Hepatocyte (in vitro differentiated cells): ENCODE measurements at regions not wholly inside any gene's neighbourhood (a gene's known extent, or its start where the extent isn't known, plus 50 kb on each side); places are given as distances from the start of the nearest gene placed in this dataset.

ENCODE experiments used
- EZH2 ChIP-seq: fragments of 200-600 bp; sonication (generic); IDR thresholded peaks from 2 replicates; pipeline ENCODE4 v1.6.1; 2016; ENCODE audit warnings: antibody characterized with exemption, mild to moderate bottlenecking, borderline replicate concordance
- EZH2phosphoT487 ChIP-seq: fragments of 200-600 bp; sonication (generic); IDR thresholded peaks from one replicate; pipeline ENCODE4 v1.6.1; 2018; ENCODE audit warnings: antibody characterized with exemption, mild to moderate bottlenecking, low read depth, moderate library complexity; ENCODE audit not compliant: unreplicated experiment, severe bottlenecking
- TF ChIP-seq, protein P1 (sequence below): fragments of 200-600 bp; sonication (generic); IDR thresholded peaks from 2 replicates; pipeline ENCODE4 v1.5.1; 2016; ENCODE audit warnings: antibody characterized with exemption, mild to moderate bottlenecking; ENCODE audit not compliant: poor library complexity

DNA sequence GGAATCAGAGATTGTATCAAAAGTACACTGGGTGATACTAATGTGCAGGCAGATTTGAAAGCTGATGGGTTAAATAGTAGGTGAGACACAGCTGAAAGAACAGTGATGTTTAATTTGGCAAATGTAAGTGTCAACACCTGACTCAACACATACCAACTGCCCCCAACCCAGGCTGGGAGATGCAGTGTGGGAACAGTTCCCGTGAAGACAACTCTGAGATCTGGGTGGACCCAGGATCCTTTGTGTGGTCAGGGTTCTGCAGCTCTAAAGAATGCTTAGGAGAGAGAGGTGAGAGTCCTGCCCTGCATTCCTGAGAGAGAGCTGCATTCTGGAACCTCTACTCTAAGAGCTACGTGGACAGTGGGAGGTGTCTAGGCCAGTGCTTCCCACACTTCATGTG lies 479.7 kb downstream of the RPS24 start:
- TF ChIP-seq, protein P1, sequence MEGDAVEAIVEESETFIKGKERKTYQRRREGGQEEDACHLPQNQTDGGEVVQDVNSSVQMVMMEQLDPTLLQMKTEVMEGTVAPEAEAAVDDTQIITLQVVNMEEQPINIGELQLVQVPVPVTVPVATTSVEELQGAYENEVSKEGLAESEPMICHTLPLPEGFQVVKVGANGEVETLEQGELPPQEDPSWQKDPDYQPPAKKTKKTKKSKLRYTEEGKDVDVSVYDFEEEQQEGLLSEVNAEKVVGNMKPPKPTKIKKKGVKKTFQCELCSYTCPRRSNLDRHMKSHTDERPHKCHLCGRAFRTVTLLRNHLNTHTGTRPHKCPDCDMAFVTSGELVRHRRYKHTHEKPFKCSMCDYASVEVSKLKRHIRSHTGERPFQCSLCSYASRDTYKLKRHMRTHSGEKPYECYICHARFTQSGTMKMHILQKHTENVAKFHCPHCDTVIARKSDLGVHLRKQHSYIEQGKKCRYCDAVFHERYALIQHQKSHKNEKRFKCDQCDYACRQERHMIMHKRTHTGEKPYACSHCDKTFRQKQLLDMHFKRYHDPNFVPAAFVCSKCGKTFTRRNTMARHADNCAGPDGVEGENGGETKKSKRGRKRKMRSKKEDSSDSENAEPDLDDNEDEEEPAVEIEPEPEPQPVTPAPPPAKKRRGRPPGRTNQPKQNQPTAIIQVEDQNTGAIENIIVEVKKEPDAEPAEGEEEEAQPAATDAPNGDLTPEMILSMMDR, result no peak
- TF ChIP-seq EZH2 (no peak), EZH2phosphoT487 (no peak)
